GM18909 (cell line): ENCODE measurements at regions not wholly inside any gene's neighbourhood (a gene's known extent, or its start where the extent isn't known, plus 50 kb on each side); places are given as distances from the start of the nearest gene placed in this dataset.

ENCODE experiments used
- ATAC-seq: cut with Tn5 transposase; IDR thresholded peaks from one replicate; pipeline ENCODE4 v1.9.1; 2021; ENCODE audit warnings: mild to moderate bottlenecking; ENCODE audit not compliant: unreplicated experiment, poor library complexity

DNA sequence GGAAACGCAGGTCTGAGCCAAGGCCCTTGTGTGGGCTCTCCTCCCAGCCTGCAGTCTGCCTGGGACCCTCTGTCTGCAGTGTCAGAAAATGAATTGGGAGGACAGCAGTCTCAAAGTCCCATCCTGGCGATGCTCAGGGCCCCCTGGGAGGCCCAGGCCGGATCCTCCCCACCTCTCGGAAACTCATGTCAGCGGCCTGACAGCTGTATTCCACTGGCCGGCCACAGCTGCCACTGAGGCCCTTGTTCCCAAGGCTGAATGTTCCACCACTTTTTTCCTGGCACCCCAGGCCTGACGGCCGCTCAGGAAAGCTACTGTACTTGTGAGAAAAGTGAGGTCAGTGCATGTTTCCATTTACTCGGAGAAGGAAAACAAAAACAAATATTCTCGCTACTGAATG, 180.0 kb downstream of the FGF18 start:
- ATAC-seq: no peak

DNA sequence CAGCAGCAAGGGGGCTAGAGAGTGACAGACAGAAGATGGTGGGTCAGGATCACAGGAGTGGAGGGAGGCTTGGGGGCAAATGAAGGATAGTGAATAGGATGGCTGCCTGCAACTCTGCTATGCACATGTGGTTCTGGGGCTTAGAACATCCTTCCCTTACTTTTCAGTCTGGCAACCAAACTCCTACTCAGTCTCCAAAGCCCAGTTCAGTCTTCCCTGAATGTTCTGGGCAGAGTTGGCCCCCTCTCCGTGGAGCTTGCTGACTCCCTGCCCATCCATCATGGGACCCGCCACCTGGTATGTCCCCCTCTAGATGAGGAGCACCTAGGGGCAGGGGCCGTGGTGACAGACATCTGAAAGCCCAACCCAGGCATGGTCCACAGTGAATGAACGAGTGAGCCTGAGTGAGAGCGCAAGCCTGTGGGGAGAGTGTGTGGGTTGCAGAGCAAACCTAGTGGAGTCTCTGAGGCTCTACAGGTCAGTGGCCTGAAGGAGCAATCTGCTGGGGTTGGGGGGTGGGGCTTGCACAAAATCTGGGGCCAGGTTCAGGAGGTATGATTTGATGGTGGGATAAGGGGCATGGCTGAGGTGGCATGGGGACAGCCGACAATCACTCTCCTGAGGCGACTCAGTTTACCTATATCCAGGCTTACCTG, 180.6 kb downstream of the FGF18 start:
- ATAC-seq: no peak

DNA sequence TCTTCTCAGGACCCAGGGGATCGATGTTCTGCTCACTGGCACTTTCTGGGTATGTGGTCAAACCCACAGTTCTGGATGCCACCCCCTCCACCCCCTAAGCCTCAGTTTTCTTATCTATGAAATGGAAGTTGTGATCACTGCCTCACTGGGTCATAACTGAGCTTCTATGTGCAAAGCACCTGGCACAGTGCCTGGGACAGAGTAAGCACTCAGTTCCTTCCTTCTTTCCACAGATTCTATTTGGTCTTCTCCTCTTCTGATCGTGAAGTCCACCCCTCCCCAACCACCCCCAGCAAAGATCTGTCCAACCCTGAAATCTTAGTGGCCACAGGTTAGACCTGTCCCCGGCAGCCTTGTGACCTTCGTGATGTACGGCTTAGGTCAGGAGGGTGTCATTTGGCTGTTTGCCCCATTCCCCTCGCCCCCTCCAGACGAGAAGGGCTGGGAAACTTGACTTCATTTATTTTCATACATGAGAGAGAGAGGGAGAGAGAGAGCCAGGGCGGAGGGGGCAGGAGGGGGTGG, 181.4 kb downstream of the FGF18 start:
- ATAC-seq: no peak

DNA sequence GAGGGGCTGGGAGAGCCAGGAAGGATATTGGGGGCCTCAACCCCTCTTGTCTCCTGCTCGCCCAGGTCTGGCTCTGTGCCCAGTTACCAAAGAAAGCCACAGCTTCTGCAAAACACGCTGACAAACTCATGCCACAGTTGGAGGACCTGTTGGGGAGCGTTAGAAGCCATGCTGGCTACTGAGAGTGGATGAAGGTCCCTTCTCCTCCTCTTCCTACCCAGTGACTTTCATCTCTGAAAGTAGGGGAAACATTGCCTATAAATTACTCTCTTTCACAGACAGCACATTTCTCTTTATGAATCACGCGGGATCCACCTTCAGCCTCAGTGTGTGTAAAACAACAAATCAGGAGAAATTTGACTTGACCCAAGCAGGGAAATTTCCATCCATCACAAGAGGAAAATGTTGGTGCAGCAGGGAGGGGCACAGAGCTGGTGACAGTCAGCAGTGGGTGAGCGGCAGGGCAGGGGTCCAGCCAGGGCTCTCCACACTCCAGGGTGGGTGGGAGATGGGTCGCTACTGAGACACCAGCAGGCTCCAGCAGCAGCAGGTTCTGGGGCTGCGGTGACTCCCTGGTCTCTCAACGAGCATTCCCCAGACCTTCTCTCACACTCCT, 181.9 kb downstream of the FGF18 start:
- no peak for ATAC-seq

DNA sequence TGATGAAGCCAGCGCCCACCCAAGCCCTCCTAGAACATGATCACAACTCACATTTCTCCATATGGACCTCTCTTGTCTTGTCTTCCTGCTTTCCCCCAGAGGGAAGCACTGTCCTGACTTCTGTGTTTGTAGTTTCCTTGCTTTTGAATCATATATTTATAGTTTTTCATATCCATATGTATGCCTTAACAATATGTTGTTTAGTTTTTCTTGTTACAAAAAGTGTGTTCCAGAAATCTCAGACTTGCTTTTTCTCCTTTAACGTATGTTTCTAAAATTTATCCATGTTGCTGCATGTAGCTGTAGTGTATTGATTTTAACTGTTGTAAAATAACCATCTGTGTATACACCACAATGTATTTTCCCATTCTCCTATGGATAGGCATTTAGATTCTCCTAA, 182.0 kb upstream of the SMIM23 start:
- no peak for ATAC-seq

DNA sequence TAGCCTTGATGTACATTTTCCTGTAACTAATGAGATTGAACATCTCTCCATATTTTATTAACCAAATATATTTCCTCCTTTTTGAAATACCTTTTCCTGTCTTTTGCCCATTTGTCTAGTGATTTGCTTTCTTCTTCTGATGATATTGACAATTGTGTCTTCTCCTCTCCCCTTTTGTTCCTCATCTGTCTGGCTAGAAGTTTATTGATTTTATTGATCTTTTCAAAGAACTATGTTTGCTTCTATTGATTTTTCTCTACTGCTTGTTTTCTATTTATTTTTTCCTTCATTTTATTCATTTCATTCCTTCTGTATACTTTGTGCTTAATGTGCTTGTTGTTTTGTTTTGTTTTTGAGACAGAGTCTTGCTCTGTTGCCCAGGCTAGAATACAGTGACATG, 181.4 kb upstream of the SMIM23 start:
- no peak for ATAC-seq

DNA sequence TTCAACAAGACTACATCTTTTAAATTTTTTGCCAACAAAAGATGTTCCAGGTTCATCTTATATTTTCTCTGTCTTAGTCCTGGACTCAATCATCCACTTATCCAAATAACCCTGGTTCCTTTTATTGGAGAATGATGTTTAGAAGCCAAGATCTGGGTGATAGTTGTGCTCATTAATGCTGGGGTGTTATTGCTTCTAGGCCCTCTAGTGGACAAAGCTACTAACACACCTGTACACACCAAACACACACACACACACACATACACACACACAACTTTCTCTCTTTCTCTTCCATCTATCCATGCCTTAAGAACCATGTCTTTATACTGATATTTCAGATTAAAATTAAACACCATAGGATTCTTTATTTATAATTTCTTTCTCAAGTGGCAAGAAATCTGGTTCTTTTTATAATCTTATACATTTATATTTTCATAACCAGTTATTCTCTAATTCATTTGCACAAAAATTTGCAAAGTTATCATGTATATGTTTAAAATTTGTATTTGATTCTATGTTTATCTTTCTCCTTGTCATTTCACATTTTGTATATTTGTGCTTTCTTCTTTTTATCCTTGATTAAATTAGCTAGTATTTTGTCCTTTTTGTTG, 179.1 kb upstream of the SMIM23 start:
- ATAC-seq: no peak

DNA sequence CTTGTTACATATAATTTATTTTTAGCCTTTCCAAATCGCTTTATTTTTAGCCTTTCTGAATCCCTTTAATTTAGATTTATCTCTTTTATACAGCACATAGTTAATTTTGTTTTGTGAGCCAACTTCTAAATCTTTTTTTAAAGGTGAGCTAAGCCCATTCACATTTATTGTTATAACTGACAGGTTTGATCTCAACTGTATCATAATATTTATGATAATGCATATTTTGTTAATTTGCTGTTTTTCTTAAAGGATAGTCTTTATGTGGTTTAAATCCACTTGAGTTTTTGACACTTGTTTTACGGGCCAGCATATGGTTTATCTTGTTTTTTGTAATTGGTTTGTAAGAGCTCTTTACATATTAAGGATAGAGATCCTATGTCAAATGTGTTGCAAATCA, 177.8 kb upstream of the SMIM23 start:
- ATAC-seq: no peak

DNA sequence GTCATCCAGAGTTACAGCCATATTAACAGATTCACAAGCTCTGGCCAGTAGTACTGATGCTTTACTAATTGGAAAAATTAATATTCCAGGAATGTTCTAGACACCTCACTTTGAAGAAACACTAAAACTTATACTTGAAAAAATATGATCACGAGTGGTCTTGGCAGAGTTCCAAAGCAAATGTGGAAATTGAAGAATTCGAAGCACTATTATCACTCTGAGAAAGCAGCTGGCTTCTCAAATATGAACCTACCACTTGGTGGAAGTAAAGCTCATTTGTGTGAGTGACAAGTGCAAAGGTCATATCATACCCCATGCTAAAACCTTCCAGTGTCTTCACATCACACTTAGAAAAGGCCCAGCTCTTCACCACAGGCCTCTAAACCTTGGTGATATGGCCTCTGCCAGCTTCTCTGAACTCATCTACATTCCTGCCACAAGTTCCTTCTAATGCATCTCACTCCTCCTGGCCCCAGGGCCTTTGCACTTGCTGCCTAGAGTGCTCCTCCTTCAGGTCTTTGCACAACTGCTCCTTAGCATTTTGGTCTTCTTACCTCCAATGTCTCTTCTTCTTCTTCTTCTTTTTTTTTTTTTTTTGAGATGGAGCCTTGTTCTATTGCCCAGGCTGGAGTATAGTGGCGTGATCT, 175.7 kb upstream of the SMIM23 start:
- no peak for ATAC-seq

DNA sequence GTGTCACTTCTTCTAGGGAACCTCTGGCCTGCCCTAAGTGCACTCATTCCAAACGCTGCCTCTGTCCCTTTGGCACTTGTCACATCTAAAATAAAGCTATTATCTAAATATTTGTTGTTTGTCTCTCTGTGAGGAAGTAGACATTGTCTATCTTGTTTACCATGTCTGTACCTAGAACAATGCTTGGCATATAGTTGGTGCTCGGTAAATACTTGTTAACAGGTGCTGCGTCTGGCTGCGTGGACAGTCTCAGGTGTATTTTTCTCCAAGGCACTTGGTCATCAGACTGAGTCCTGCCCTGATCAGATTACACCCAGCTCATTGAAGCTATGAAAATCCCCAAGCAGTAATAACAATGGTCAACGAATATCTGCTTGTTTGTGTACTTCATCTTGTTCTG, 174.9 kb upstream of the SMIM23 start:
- no peak for ATAC-seq

DNA sequence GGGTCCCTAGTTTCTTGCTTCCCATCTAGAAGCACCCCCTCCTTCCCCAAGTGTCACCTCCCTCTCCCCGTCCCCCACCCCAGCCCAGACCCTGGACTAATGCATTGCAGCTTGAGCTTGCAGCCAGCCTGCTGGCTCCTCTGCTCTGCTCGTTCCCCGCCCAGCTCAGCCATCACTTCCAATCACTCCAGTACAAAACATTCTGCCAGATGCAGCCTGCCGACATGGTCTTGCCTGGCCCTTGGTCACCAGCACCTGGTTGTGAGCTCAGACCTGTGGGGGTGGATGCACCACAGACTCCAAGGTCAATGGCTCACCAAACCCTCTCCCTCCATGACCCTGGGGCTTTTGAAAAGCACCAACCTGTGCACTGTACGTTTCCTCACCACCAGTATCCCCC, 172.9 kb upstream of the SMIM23 start:
- ATAC-seq: no peak

DNA sequence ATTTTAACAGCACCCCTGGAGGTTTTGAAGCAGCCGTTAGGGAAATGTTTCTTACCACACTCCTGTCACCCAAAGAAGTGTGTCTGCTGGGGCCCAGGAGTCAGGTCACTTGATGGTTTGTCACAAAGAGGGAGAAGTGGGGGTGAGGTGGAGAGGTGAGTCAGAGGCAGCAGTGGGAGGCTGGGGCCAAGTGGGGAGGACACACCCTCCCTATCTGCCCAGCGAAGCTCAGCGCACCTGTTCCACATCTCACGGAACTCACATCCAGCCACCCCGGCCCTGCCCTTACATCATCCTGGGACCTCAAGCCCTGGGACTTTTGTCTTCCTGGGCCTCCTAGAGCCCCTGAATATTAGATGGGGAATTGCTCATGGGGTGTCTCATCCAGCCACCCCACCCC, 171.1 kb upstream of the SMIM23 start:
- no peak for ATAC-seq

DNA sequence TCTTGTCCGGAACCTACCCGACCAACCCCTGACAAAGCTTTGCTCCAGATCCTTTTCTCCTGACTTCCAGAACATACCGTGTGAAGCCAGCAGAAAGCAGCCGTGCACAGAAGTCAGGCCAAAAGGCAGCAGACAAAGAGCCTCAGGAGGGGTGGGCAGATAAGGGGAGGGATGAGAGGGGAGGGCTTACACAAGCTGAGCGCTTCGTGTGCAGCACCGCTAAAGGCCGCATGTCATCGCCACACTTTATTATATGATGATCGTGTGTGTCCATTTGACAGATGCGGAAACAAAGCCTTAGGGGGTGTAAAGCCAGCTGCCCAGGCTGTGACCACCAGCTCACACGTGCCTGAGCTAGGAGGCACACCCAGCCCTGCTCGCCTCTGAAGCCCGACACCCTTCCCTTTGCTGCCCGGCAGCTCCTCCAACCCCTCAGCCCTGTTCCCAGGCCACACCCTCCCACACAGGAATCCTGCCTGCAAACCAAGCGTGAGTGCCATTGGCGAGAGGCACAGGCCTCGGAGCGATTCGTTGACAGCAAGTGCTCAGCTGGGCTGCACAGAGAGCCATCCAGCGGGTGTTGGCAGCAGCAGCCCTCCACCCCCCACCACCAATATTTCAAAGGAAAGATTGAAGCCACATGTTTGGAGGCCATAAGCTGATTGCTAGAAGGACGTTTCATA, 170.5 kb upstream of the SMIM23 start:
- no peak for ATAC-seq

DNA sequence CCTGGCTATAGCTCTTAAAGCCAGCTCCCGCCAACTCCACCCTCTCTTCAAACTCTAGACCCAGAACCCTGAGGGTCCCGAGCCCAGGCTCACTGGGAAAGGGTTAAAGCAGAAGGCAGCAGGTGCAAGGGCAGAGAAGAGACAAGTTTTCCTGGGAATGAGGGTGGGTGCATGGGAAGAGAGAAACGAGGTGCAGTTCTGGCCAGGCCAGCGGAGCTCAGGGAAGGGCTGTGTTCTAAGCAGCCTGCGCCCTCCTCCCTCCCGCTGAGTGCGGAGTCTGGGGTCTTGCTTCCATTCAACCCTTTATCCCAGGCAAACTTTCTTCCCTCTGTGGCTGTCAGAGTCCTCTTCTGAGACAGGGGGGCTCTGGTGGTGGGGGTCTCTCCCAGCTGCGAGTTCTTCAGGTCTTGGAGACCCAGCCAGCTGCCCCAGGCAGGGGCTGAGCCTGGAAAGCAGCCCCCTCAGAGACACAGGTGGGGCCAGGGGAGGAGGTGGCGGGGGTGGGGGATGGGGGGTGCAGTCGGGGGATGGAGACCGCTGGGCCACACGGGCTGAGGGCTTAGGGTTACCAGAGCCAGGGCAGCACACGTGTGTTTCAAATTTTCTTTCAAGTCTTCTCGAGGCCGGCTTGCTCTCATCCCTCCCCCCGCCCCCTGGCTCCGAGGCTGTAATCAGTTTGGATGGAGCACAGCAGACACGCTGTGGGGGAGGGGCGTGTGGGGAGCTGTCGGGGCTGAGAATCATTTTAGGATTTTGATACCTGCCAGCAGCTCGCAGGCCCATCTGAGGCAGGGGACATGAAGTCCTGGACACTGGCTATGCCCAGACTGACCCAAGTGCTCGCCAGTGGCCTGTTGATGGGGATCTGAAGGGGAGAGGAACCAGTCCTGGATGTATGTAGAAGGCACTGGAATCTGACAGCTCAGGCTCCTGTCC, 169.6 kb upstream of the SMIM23 start:
- no peak for ATAC-seq

DNA sequence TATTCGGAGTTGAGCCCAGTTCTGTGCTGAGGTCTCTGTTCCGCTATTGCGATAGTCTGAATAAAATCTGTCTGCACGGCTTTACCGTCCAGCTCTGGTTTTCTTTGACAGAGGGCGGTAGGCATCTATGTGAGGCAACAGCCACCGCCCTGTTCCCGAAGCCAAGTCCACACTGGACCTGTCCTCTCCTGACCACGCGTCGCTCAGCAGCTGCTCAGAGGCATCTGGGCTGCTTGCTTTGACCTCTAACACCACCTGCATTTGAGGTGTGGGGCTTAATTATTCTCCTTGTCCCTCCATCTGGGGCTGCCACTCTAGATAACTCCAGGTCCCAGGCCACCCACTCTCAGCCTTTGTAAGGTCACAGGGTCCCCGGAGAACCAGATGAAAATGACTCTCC, 168.4 kb upstream of the SMIM23 start:
- ATAC-seq: no peak

DNA sequence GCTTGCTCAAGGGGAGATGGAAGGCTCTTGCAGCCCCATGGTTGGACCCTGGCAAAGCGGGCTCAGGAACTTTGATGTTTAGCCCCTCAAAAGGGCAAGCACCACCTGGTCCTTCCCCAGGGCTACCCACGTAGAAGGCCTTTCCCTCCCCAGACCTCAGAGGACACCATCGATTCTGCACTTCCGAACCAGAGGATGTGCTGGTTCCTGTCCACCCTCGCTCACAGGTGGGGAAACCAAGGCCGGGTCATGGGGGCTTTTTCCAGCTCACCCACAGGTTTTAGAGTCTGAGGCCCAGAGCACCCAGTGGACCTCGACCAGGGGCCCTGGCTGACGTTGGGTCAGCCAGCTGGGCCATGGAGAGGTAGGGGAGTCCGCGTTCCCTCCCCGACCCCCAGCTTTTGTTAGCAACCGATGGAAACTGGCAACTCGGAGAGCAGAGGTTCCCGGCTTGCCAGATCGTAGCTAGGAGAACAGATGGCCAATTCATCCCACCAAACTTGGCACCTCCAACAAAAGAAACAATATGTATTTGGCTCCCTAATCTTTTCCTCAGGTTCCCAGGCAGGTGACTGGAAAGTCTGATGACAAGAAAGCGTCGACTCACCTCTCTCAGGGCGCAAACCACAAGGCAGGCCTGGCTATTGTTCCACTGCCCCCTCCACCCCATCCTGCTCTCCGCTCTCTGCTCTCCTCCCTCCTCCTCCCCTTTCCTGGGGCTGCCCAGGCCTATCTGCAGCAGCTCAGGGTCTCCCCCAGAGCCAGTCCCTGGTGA, 167.6 kb upstream of the SMIM23 start:
- no peak for ATAC-seq

DNA sequence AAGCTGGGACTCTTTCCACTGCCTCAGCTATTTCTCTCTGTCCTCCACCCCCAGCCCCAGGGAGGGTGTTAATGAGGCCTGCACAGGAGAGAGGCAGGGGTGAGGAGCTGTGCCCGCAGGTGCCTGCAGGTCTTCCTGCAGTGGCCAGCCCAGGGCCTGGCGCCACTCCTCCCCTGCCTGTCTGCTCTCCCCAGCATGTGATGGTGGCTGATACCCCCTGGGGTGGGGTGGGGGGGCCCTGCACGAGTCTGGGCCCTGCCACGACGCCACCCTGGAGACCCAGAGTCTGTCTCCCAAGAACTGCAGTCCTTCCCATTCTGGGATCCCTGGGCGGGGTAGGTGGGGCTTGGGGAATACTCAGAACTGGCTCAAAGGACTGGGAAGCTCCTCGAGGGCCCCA, 166.4 kb upstream of the SMIM23 start:
- no peak for ATAC-seq

DNA sequence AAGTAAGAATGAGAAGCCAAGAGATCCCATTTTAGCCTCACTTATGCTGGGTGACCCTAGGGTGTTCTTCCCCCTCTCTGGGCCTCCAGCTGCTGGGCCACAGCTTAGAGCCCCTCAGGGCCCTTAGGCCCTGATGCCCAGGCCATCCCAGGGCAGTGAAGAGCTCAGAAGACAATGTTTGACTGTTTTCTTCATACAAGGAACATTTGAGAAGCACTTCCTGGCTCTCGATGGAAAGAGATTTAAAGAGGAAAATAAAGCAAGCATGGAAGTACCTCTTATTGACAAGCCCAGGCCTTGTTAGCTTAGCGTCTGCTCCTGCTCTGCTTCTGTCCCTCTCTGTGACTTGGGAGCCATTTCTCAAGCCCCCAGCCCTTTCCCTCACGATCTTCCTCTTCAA, 165.9 kb upstream of the SMIM23 start:
- ATAC-seq: no peak

DNA sequence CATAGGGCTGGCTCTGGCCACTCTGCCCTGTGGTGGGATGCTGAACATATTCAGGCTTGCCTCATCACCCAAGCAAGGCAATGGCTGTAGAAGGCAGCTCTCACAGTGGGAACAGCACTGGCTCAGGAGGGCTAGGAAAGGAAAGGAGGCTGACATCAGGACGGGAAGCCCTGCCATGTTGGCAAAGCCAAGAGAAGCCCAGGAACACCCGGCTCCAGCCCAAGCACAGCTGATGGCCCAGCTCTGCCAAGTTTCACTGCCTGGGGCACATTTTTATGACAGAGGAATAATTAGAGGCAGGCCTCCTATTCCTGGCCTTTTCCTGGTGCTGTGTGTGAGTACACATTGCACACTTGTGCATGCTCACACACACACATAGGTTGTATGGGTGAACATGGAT, 163.6 kb upstream of the SMIM23 start:
- no peak for ATAC-seq
